Activated CD4-positive, alpha-beta memory T cell treated with anti-CD3 and anti-CD28 coated beads, Interleukin-2, amount 10 ng/mL, durations not matched to agents 7 days and 5 days (primary cell): ENCODE measurements at regions not wholly inside any gene's neighbourhood (a gene's known extent, or its start where the extent isn't known, plus 50 kb on each side); places are given as distances from the start of the nearest gene placed in this dataset.

Source experiments
- CTCF ChIA-PET: fragments of 350-600 bp; sonication (Branson Sonifier 250); formaldehyde crosslinking; loops from one replicate; lab custom pipeline; 2021; ENCODE audit warnings: antibody characterized with exemption, inconsistent platforms; lab: Charles Lee
- POLR2A ChIA-PET: fragments of 350-600 bp; sonication (Branson Sonifier 250); formaldehyde crosslinking; loops from one replicate; lab custom pipeline; 2021; ENCODE audit warnings: antibody characterized with exemption; lab: Charles Lee
- DNase-seq: peaks from one replicate; pipeline ENCODE4 v3.0.0-alpha.2; 2020
- H3K27ac Mint-ChIP-seq: one replicate; pipeline ENCODE4 v1.8.0; 2021; ENCODE audit warnings: mild to moderate bottlenecking, mixed read lengths
- H3K27me3 Mint-ChIP-seq: one replicate; pipeline ENCODE4 v1.8.0; 2021; ENCODE audit warnings: mixed read lengths
- H3K36me3 Mint-ChIP-seq: one replicate; pipeline ENCODE4 v1.8.0; 2021; ENCODE audit warnings: low read depth, mixed read lengths
- H3K4me1 Mint-ChIP-seq: one replicate; pipeline ENCODE4 v1.8.0; 2021; ENCODE audit warnings: mixed read lengths
- H3K4me3 Mint-ChIP-seq: one replicate; pipeline ENCODE4 v1.8.0; 2021; ENCODE audit warnings: mild to moderate bottlenecking, mixed read lengths
- H3K9me3 Mint-ChIP-seq: one replicate; pipeline ENCODE4 v1.8.0; 2021; ENCODE audit warnings: mixed read lengths

GRCh38 chr6:76472858-76473257, 400.4 kb upstream of the IMPG1 start:
- Mint-ChIP-seq H3K4me1 (no peaks in the 10 kb centered on the region), H3K4me3 (no peak overlapping the region), H3K27me3 (no peaks in the 10 kb centered on the region), H3K27ac (no peak overlapping the region), H3K36me3 (no peaks in the 10 kb centered on the region), H3K9me3 (peaks cover 7% of the 10 kb centered on the region)
- ChIA-PET CTCF (no interaction called here), POLR2A (no interaction called here)
- no peak for DNase-seq

- ChIA-PET POLR2A (no interaction called here), CTCF (no interaction called here)
- H3K27me3 Mint-ChIP-seq: no peaks in the 10 kb centered on the region
- H3K36me3 Mint-ChIP-seq: no peaks in the 10 kb centered on the region
- no peaks in the 10 kb centered on the region for H3K9me3 Mint-ChIP-seq
- H3K27ac Mint-ChIP-seq: no peak overlapping the region
- no peak for DNase-seq
- H3K4me1 Mint-ChIP-seq: no peaks in the 10 kb centered on the region
- no peak overlapping the region for H3K4me3 Mint-ChIP-seq
Observed at GRCh38 chr6:76466286-76466685, 393.8 kb upstream of the IMPG1 start.

- no peaks in the 10 kb centered on the region for H3K4me1 Mint-ChIP-seq
- POLR2A ChIA-PET: no interaction called here
- no peaks in the 10 kb centered on the region for H3K27me3 Mint-ChIP-seq
- H3K4me3 Mint-ChIP-seq: no peak overlapping the region
- H3K36me3 Mint-ChIP-seq: no peaks in the 10 kb centered on the region
- H3K9me3 Mint-ChIP-seq: peaks cover 2% of the 10 kb centered on the region
- no peak for DNase-seq
- H3K27ac Mint-ChIP-seq: no peak overlapping the region
- CTCF ChIA-PET: no interaction called here
Observed at GRCh38 chr6:76465410-76465809, 392.9 kb upstream of the IMPG1 start.

GRCh38 chr6:76453270-76453669, 380.8 kb upstream of the IMPG1 start:
- no peaks in the 10 kb centered on the region for H3K36me3 Mint-ChIP-seq
- ChIA-PET CTCF (no interaction called here), POLR2A (no interaction called here)

GRCh38 chr6:76451926-76452709, 379.7 kb upstream of the IMPG1 start:
- Mint-ChIP-seq H3K27ac (no peak overlapping the region), H3K27me3 (no peaks in the 10 kb centered on the region), H3K36me3 (no peaks in the 10 kb centered on the region), H3K9me3 (peaks cover 4% of the 10 kb centered on the region), H3K4me3 (no peak overlapping the region), H3K4me1 (no peaks in the 10 kb centered on the region)
- ChIA-PET CTCF (no interaction called here), POLR2A (no interaction called here)
- no peak for DNase-seq

More at GRCh38 chr6:76453270-76453669, 380.8 kb upstream of the IMPG1 start:
- H3K27ac Mint-ChIP-seq: no peak overlapping the region
- no peak overlapping the region for H3K4me3 Mint-ChIP-seq
- H3K27me3 Mint-ChIP-seq: no peaks in the 10 kb centered on the region
- no peaks in the 10 kb centered on the region for H3K4me1 Mint-ChIP-seq
- H3K9me3 Mint-ChIP-seq: peaks cover 4% of the 10 kb centered on the region
- DNase-seq: no peak

- H3K36me3 Mint-ChIP-seq: no peaks in the 10 kb centered on the region
- POLR2A ChIA-PET: no interaction called here
- H3K27me3 Mint-ChIP-seq: no peaks in the 10 kb centered on the region
- no peak for DNase-seq
- no peak overlapping the region for H3K4me3 Mint-ChIP-seq
- H3K4me1 Mint-ChIP-seq: no peaks in the 10 kb centered on the region
- H3K27ac Mint-ChIP-seq: no peak overlapping the region
- CTCF ChIA-PET: no interaction called here
- peaks cover 6% of the 10 kb centered on the region for H3K9me3 Mint-ChIP-seq
Observed at GRCh38 chr6:76448109-76448508, 375.6 kb upstream of the IMPG1 start.

- POLR2A ChIA-PET: no interaction called here
- no peaks in the 10 kb centered on the region for H3K27me3 Mint-ChIP-seq
- no peaks in the 10 kb centered on the region for H3K36me3 Mint-ChIP-seq
- H3K4me3 Mint-ChIP-seq: no peak overlapping the region
- no peak overlapping the region for H3K27ac Mint-ChIP-seq
- no peak for DNase-seq
- peaks cover 2% of the 10 kb centered on the region for H3K9me3 Mint-ChIP-seq
- CTCF ChIA-PET: no interaction called here
- no peaks in the 10 kb centered on the region for H3K4me1 Mint-ChIP-seq
Observed at GRCh38 chr6:76441875-76442274, 369.4 kb upstream of the IMPG1 start.

GRCh38 chr6:76439811-76440210, 367.3 kb upstream of the IMPG1 start:
- Mint-ChIP-seq H3K27me3 (no peaks in the 10 kb centered on the region), H3K4me3 (no peak overlapping the region), H3K9me3 (no peaks in the 10 kb centered on the region), H3K27ac (no peak overlapping the region), H3K4me1 (no peaks in the 10 kb centered on the region), H3K36me3 (no peaks in the 10 kb centered on the region)
- no peak for DNase-seq
- POLR2A ChIA-PET: no interaction called here
- CTCF ChIA-PET: no interaction called here

GRCh38 chr6:76438768-76439167, 366.3 kb upstream of the IMPG1 start:
- no peak overlapping the region for H3K27ac Mint-ChIP-seq
- no peaks in the 10 kb centered on the region for H3K4me1 Mint-ChIP-seq
- H3K27me3 Mint-ChIP-seq: no peaks in the 10 kb centered on the region
- POLR2A ChIA-PET: no interaction called here
- H3K36me3 Mint-ChIP-seq: no peaks in the 10 kb centered on the region
- DNase-seq: no peak
- H3K9me3 Mint-ChIP-seq: peaks cover 3% of the 10 kb centered on the region
- CTCF ChIA-PET: no interaction called here
- H3K4me3 Mint-ChIP-seq: no peak overlapping the region

- POLR2A ChIA-PET: no interaction called here
- H3K27me3 Mint-ChIP-seq: no peaks in the 10 kb centered on the region
Observed at GRCh38 chr6:76435174-76435573, 362.7 kb upstream of the IMPG1 start.

GRCh38 chr6:76422511-76423213, 350.2 kb upstream of the IMPG1 start:
- no peaks in the 10 kb centered on the region for H3K36me3 Mint-ChIP-seq
- DNase-seq: no peak
- peaks cover 3% of the 10 kb centered on the region for H3K9me3 Mint-ChIP-seq
- no peaks in the 10 kb centered on the region for H3K27me3 Mint-ChIP-seq
- H3K4me3 Mint-ChIP-seq: no peak overlapping the region
- POLR2A ChIA-PET: no interaction called here
- CTCF ChIA-PET: no interaction called here
- no peaks in the 10 kb centered on the region for H3K4me1 Mint-ChIP-seq
- H3K27ac Mint-ChIP-seq: no peak overlapping the region

More at GRCh38 chr6:76435174-76435573, 362.7 kb upstream of the IMPG1 start:
- no peak for DNase-seq
- Mint-ChIP-seq H3K36me3 (no peaks in the 10 kb centered on the region), H3K9me3 (peaks cover 8% of the 10 kb centered on the region), H3K27ac (no peak overlapping the region), H3K4me3 (no peak overlapping the region), H3K4me1 (no peaks in the 10 kb centered on the region)
- CTCF ChIA-PET: no interaction called here

- H3K27me3 Mint-ChIP-seq: no peaks in the 10 kb centered on the region
- no peak for DNase-seq
- H3K27ac Mint-ChIP-seq: no peak overlapping the region
- ChIA-PET POLR2A (no interaction called here), CTCF (no interaction called here)
- H3K4me1 Mint-ChIP-seq: no peaks in the 10 kb centered on the region
- no peak overlapping the region for H3K4me3 Mint-ChIP-seq
- H3K36me3 Mint-ChIP-seq: no peaks in the 10 kb centered on the region
- H3K9me3 Mint-ChIP-seq: peaks cover 3% of the 10 kb centered on the region
Observed at GRCh38 chr6:76420094-76420493, 347.6 kb upstream of the IMPG1 start.

GRCh38 chr6:76418560-76419223, 346.2 kb upstream of the IMPG1 start:
- POLR2A ChIA-PET: no interaction called here
- CTCF ChIA-PET: no interaction called here

More at GRCh38 chr6:76418560-76419223, 346.2 kb upstream of the IMPG1 start:
- H3K4me3 Mint-ChIP-seq: no peak overlapping the region
- DNase-seq: no peak
- H3K27me3 Mint-ChIP-seq: no peaks in the 10 kb centered on the region
- no peak overlapping the region for H3K27ac Mint-ChIP-seq
- peaks cover 3% of the 10 kb centered on the region for H3K9me3 Mint-ChIP-seq
- no peaks in the 10 kb centered on the region for H3K4me1 Mint-ChIP-seq
- H3K36me3 Mint-ChIP-seq: no peaks in the 10 kb centered on the region
